ENCODE measurements at regions not wholly inside any gene's neighbourhood (a gene's known extent, or its start where the extent isn't known, plus 50 kb on each side); places are given as distances from the start of the nearest gene placed in this dataset.

DNA sequence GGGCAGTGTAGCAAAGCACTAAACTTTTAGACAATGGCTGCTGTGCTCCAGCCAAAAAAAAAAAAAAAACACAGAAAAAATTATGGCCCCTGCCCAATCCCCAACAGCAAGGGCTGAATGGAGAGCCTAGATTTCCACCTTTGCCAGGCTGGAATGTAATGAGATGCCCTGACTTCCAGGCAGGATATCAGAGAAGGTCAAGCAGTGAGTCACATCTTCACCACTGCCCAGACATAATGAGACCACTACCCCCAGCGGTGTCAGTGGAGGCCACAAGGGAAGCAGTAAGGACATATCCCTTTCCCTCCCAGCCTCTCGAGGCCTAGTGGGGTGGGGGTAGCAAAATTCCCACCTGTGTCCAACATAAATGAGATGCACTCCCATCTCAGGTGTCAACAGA lies 216.3 kb upstream of the LEF1 start:
- in situ Hi-C loops (cut with HindIII; ENCODE audit: low pct_ligation_motif_present, low pct_unique_long_range_greater_than_20kb, low sequenced_read_pairs), result no loop called here

DNA sequence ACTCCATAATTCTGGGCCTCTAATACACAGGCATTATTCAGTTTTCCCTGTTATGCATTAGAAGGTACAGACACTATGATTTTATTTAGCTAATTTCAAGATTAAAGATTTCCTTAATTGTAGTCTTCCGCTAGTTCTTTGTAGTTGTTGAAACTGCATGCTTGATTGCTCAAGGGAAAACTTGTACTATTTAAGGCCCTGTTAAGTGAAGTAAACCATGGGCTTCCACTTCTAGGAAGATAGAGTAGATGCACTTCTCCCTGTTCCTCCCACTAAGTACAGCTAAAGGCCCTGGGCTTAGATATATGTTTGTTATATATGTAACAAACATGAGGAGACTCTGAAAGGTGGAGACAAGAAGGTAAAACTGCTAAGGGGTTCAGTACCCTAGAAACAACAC lies 215.8 kb upstream of the LEF1 start:
- DNase-seq, result no peak
- in situ Hi-C loops (cut with HindIII; ENCODE audit: low pct_ligation_motif_present, low pct_unique_long_range_greater_than_20kb, low sequenced_read_pairs), result no loop called here

More for the DNA sequence above, 216.3 kb upstream of the LEF1 start:
- no peak for DNase-seq

DNA sequence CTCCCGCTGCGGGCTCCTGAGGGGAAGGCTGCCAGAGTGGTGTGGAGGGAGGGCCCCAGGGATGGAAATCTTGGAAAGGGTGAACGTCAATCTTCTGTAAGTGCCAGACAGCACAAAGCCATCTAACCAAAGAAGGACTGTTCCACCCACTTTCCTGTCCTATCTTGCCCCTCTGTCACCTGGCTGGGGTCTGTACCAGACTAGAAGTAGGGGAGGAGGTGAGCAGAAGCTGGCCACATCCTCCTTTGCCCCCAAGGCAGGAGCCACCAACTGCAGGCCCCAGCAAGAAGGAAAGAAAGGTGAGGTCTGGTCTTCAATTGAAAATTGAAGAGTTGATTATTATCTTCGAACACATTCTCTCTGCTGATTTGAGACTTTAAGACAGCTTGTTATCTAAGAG lies 214.4 kb upstream of the LEF1 start:
- in situ Hi-C loops (cut with HindIII; ENCODE audit: low pct_ligation_motif_present, low pct_unique_long_range_greater_than_20kb, low sequenced_read_pairs), result no loop called here
- DNase-seq, result no peak

DNA sequence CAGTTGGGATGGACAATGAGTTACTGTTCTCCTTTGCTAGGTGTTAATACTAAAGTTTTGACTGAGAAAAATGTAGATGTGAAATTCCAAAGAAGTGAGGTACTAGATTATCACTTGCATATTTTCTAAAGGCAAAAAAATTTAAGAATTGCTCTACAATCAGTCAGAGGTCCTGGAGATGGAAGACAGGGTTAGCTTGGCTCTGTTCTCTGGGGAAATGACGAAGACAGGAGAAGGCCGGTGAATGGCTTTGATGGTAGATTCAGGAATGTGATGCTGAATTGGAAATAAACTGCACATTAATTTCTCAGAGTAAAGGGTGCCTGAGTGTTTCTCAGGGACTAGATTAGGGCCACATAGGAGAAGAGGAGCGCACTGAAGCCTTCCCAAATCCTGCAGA lies 214.0 kb upstream of the LEF1 start:
- no peak for DNase-seq
- in situ Hi-C loops (cut with HindIII; ENCODE audit: low pct_ligation_motif_present, low pct_unique_long_range_greater_than_20kb, low sequenced_read_pairs), result no loop called here

DNA sequence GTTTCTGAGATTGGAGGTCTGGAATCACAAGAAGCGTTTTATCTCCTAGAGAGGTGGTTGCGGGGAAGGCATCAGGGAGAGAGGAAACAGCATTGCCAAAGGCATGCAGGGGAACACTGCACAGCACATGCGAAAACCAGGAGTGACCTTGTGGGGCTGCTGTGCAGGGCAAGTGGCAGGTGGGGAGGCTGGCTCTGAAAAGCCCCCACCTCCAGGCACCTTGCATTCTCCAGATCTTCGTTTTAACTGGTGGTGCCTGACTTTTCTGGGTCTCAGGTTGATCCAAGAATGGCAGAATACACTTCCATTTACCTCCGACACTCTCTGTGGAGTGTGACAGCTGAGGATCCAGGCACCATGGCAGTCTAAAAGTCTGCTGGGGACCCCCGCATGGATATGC lies 209.4 kb upstream of the LEF1 start:
- in situ Hi-C loops (cut with HindIII; ENCODE audit: low pct_ligation_motif_present, low pct_unique_long_range_greater_than_20kb, low sequenced_read_pairs), result no loop called here
- DNase-seq, result no peak

DNA sequence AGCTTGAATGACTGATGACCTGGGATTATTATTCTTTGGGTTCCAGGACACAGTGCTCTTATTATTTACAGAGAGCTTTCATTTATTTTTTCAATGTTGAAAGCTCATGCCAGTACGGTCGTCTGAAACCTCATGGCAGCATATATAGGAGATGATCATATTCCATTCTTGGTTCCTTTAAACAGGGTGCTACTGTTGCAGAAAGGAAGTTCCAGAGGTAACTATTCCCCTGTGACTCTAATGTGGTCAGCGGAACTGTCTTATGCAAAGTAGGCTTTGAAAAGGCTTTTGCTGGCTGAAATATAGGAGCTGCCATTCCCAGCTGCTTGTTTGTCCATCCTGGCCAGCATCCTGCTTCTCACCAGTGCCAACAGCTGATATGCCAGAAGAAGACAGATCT lies 208.3 kb upstream of the LEF1 start:
- in situ Hi-C loops (cut with HindIII; ENCODE audit: low pct_ligation_motif_present, low pct_unique_long_range_greater_than_20kb, low sequenced_read_pairs), result no loop called here

DNA sequence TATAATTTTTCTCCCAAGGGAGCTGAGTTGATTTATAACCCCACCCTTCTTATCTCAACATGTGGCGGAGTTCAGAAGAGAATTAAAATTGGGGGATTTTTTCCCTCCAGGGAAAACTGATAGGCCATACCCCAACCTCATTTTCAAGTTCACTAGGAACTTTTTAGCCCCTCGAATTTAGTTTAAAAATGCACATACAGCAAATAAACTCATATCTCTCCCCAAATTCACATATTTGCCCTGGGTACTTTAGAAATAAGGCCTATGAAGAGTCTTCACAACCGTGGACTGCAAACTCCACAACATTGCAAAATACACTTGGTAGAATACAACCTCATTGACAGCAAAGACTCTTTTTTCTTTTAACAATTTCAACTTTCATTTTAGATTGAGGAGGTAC lies 206.7 kb upstream of the LEF1 start:
- no peak for DNase-seq
- in situ Hi-C loops (cut with HindIII; ENCODE audit: low pct_ligation_motif_present, low pct_unique_long_range_greater_than_20kb, low sequenced_read_pairs), result no loop called here

More for the DNA sequence above, 208.3 kb upstream of the LEF1 start:
- DNase-seq, result no peak

DNA sequence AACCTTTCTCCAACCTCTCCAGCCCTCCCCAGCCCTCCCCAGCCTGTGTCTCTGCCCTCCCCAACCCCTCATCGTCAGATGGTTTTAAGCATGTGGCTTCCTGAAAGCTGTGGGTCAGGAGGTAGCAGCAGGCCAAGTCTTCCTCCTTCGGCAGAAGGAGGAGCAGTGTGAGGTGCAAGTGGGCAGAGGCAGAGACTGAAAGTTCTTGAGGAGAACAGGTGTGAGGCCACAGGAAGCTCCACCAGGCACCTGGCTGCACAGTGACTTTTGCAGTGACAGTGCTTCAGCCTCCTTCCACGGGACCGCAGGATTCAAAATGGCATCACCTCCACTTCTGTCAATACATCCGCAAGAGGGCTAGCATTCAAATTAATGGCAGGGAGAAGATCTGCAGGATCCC lies 203.9 kb upstream of the LEF1 start:
- in situ Hi-C loops (cut with HindIII; ENCODE audit: low pct_ligation_motif_present, low pct_unique_long_range_greater_than_20kb, low sequenced_read_pairs), result no loop called here
- no peak for DNase-seq

DNA sequence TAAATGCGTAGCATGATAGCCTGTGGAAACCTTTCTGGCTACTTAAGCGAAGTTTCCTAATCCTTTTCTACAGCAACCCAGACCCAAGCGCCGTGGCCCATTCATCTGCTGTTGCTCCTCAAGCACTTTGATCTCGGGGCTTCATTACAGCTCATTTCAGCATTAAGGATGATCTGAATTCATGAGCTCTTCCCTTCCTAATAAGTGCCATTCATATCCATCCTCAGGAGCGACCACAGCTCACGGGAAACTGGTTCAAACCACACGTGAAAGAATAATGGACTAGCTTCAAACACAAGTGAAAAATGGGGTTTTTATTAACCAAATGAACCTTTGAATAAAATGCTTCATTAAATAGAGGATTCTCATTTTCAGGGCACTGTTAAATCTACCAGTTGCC lies 202.6 kb upstream of the LEF1 start:
- DNase-seq, result no peak
- in situ Hi-C loops (cut with HindIII; ENCODE audit: low pct_ligation_motif_present, low pct_unique_long_range_greater_than_20kb, low sequenced_read_pairs), result no loop called here

DNA sequence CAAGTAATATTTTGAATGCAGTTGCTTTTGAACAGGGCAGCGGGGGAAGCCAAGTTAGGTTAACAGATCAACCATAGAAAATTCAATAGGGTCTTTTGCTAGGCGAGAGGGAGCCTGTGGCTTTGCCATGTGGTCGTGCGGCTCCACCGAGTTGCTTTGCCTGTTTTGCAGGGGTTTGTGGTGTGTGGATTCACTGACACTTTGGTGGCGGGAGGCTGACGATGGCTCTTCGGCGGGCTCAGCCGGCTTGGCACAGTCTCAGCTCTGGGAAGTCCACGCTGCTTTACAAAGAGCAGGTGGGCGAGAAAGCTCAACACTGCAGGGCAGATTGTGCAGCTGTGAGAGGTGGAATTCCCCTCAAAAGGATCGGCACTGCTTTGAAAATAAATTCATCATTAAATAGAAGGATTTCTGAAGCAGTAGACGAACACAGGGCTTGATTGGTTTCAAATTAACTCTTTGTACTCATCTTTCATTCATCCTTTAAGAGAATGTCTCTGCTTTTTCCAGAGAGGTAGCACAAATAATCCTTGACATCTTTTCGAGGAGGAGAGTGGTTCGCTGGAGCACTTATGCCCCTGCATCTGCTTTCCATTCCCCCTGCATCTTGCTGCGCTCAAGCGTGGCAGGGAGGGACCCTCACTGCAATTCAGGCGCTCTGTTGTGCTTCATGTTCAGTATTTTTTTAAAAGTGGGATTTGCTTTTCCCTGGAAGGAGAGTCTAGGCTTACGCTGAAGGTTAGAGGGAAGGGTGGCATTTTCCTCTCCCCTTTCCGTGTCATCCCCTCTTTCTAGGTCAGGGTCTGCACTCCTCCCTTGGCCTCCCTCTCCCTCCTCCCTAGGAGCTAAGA lies 201.8 kb upstream of the LEF1 start:
- no peak for DNase-seq
- in situ Hi-C loops (cut with HindIII; ENCODE audit: low pct_ligation_motif_present, low pct_unique_long_range_greater_than_20kb, low sequenced_read_pairs), result no loop called here

DNA sequence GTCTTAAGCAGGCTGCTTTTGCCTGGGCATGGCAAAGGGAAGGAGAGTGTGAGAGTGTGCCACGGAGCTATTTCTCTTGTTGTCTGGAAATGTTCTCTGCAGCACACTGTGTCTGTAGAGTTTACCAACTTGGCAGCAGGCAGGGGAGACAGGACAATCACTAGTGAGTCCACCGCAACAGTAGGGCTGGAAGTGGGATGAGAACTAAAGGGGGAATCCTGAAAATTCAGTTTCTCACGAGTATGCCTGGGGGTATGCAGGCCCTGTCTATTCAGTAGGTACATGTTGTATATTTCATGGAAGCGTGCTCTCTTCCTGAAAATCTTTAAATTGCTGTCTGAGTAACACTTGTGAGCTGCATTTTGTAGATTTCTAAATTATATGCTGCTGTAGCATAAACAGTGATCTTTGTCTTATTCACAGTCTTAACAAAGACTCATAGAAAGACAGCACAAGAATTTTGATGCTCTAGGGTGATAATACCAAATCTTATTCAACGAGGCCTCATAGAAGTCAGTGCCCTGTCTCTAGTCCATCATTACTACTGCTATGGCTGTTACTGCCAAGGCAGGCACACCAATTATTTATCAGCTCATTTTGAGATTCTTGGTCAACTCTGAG lies 200.4 kb upstream of the LEF1 start:
- in situ Hi-C loops (cut with HindIII; ENCODE audit: low pct_ligation_motif_present, low pct_unique_long_range_greater_than_20kb, low sequenced_read_pairs), result no loop called here
- DNase-seq, result no peak

DNA sequence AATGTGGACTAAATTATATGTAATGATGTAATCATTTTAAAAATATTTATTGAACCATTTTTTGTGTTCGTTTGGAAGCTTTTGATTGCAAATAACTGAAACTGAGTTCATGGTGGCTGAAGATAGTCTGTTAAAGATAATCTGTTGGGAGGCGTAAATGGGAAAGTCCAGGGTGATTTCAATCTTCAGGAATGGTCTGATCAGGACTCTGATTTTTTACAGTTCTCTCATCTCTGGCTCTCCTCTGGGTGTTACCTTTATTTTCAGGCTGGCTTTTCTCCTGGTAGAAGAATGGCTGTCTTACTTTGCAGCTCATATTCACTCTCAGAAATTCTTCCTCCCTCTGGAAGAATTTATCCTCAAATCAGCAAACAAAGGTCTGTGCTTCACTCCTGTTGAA lies 199.0 kb upstream of the LEF1 start:
- no peak for DNase-seq
- in situ Hi-C loops (cut with HindIII; ENCODE audit: low pct_ligation_motif_present, low pct_unique_long_range_greater_than_20kb, low sequenced_read_pairs), result no loop called here

DNA sequence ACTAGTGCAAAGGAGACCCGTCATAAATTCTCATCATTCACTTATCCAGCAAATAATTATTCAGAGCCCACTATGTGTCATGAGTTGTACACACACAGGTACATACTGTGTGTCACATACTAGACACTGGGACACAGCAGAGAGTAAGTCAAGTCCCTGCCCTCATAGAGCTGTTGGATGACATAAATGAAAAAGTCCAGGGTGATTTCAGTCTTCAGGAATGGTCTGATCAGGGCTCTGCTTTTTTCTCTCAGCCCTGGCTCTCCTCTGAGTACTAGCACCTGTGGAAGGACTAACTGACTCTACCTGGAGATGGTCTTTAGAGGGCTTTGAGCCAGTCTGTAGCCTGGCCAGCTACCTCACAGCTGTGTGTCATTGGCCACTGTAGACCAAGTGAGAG lies 198.0 kb upstream of the LEF1 start:
- DNase-seq, result no peak
- in situ Hi-C loops (cut with HindIII; ENCODE audit: low pct_ligation_motif_present, low pct_unique_long_range_greater_than_20kb, low sequenced_read_pairs), result no loop called here

DNA sequence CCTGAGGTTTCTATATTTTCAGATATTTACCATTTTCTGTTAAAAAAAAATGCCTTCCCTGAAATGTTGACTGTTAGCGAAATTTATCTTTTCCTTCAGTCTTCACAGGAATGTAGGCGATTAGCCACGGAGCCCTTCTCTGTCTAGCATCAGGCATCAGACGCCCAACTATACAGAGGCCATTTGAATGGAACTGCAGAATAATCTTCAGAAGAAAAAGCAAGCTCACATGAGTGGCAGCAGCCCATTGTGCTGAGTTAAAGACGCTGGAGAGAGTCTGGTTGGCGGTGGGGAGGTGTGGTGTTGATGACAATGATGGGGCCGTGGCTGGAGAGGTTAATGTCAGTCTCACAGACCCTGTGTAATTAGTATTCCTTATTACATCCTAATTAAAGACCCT lies 196.8 kb upstream of the LEF1 start:
- no peak for DNase-seq
- in situ Hi-C loops (cut with HindIII; ENCODE audit: low pct_ligation_motif_present, low pct_unique_long_range_greater_than_20kb, low sequenced_read_pairs), result no loop called here

DNA sequence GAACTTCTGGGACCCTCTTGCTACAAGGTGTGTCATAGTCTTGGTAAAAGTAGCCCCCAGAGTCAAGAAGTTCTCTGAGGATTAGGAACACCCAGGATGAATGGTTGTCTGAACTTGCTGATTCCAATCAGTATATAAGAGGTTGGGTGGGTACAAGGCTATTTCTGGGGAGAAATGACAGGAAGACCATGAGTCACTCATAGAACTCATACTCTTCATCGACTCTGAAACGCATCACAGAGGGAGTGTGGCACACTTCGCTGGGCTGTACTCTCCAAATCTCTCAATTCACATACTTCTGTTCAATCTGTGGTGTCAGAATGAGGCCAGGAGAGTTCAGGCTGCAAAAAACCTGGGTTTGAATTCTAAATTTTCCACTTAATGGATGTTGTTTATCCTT lies 193.2 kb upstream of the LEF1 start:
- in situ Hi-C loops (cut with HindIII; ENCODE audit: low pct_ligation_motif_present, low pct_unique_long_range_greater_than_20kb, low sequenced_read_pairs), result no loop called here
- no peak for DNase-seq

DNA sequence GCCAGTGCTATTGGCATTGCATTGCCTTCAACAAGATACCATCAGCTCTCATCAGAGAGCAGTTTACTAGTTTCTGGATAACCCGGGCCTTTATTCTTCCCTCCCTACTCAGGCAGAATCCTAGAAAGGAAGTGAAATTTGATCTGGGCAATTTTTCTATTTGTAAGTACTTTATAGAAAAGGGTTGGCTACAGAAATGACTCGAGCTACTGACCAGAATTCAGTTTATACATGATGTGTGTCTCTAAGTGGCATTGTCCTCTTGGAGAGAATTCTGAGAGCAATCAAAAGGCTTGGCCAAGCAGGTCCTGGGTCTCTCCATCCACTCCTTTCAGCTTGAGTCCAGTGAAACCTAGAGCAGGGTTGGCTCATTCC lies 192.7 kb upstream of the LEF1 start:
- DNase-seq, result no peak
- in situ Hi-C loops (cut with HindIII; ENCODE audit: low pct_ligation_motif_present, low pct_unique_long_range_greater_than_20kb, low sequenced_read_pairs), result no loop called here

DNA sequence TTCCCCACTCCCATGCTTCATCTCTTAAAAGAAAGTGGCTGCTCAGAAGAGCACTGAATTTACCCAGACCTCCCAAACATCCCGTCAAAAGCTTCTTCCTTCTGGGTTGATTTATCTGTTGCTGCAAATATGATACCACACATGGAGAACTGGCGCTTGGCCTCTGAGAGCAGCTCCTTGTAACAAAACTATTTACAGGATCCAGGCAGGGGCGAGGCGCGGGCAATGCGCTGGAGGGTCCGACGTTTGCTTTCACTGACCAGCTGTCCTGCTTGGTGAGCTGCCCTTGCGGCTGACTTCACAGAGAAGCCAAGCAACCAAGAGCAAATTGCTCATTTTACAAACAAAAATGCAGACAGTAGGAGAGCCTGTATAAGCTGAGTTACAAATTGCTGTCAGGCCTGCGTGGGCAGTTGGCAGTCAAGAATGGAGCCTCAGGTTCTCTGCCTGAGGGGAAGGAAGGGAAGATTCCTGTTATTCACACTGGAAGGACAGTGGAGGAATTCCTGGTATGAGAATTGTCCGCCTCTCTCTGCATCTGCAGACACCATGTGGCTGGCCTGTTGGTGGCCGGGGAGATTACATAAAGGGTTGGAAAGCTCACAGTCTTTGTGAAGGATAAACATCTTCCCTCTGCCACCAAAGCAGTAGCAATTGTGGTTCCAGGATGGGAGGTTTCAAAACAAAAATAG lies 192.2 kb upstream of the LEF1 start:
- in situ Hi-C loops (cut with HindIII; ENCODE audit: low pct_ligation_motif_present, low pct_unique_long_range_greater_than_20kb, low sequenced_read_pairs), result no loop called here
- DNase-seq, result no peak

DNA sequence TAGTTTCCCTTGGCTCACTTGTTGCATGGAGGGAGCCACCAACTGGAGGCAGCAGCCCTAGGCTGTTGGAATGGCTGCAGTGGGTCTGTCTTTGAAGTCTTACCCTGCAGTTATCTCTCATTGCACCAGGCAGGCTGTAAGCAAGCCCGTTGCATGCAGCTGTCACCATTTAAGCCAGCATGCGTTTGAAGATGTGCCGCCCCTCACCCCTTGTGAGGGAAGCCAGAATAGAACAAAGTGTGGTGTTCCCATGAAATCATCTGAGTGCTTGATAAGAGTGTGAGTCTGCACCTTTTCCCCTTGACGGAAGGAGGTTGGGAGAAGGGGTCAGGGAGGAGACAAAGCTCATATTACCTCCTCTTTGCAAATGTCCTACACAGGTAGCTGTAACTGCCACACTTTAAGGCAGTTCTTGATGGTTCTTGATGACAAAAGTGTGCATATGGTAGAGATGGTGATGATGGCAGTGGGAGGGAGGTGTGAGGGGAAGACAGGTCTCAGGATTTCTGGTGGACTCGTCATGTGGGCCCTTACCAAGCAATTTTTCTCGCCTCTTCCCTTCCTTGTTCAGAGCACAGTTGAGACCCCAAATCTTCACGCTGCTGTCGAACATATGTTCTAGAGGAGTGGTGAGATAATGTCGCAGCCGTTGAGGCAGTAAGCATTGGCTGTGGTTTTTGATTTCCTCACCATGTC lies 191.4 kb upstream of the LEF1 start:
- in situ Hi-C loops (cut with HindIII; ENCODE audit: low pct_ligation_motif_present, low pct_unique_long_range_greater_than_20kb, low sequenced_read_pairs), result no loop called here
- DNase-seq, result no peak

Measured in ACHN (cell line).